H1 (cell line): ENCODE measurements at regions not wholly inside any gene's neighbourhood (a gene's known extent, or its start where the extent isn't known, plus 50 kb on each side); places are given as distances from the start of the nearest gene placed in this dataset.

ENCODE experiments used
- CTCF ChIA-PET: fragments of 300-600 bp; sonication (Branson Sonifier 250); formaldehyde crosslinking; loops from one replicate; lab custom pipeline; 2021; ENCODE audit not compliant: partially characterized antibody; lab: Charles Lee
- POLR2A ChIA-PET: fragments of 300-600 bp; sonication (Branson Sonifier 250); formaldehyde crosslinking; loops from one replicate; lab custom pipeline; 2021; ENCODE audit warnings: inconsistent platforms; ENCODE audit not compliant: partially characterized antibody; lab: Charles Lee
- DNase-seq, 2 experiments: peaks; one replicate each; pipeline versions ENCODE4 v3.0.0 to v3.0.0-alpha.2; 2010 to 2022; ENCODE audit warnings: low spot score in 2 of 2, low read depth in 1 of 2, mixed read lengths in 1 of 2
- FAIRE-seq: peaks from 2 replicates; lab custom pipeline; 2011; peaks lifted over from hg19 to GRCh38; lab: Jason Lieb, UNC
- H2AFZ ChIP-seq: 2 replicates; pipeline ENCODE4 v1.8.1; 2012; ENCODE audit warnings: low read length, inconsistent platforms
- H2AK5ac ChIP-seq: 2 replicates; pipeline ENCODE4 v1.6.1; 2013; ENCODE audit warnings: low read depth, low read length
- H2BK120ac ChIP-seq: replicated peaks from 2 replicates; pipeline ENCODE3; 2013; ENCODE audit warnings: low read depth, low read length, inconsistent platforms
- H2BK12ac ChIP-seq: 2 replicates; pipeline ENCODE4 v1.6.1; 2013; ENCODE audit warnings: low read depth, low read length
- H2BK15ac ChIP-seq: 2 replicates; pipeline ENCODE4 v1.6.1; 2013; ENCODE audit warnings: low read length
- H2BK20ac ChIP-seq: 2 replicates; pipeline ENCODE4 v1.6.1; 2013; ENCODE audit warnings: low read length
- H2BK5ac ChIP-seq: 2 replicates; pipeline ENCODE4 v1.6.1; 2013; ENCODE audit warnings: low read depth, low read length
- H3K14ac ChIP-seq: 2 replicates; pipeline ENCODE4 v1.6.1; 2013; ENCODE audit warnings: inconsistent platforms; ENCODE audit not compliant: insufficient read length
- H3K18ac ChIP-seq: 2 replicates; pipeline ENCODE4 v1.6.1; 2013; ENCODE audit warnings: low read length; ENCODE audit errors: extremely low read depth
- H3K23ac ChIP-seq: 2 replicates; pipeline ENCODE4 v1.6.1; 2013; ENCODE audit warnings: inconsistent platforms; ENCODE audit not compliant: insufficient read length
- H3K23me2 ChIP-seq: 2 replicates; pipeline ENCODE4 v1.6.1; 2013; ENCODE audit warnings: low read depth, low read length
- H3K27ac ChIP-seq: 2 replicates; pipeline ENCODE4 v1.6.1; 2011; ENCODE audit warnings: low read depth, low read length, inconsistent platforms
- H3K27me3 ChIP-seq, 4 experiments: replicated peaks in 1 of 4; 1 replicate in 1 of 4; 2 replicates in 3 of 4; pipeline versions ENCODE4 v1.6.1 to v1.8.1; 2011 to 2013; ENCODE audit warnings: low read length in 3 of 4, mild to moderate bottlenecking in 3 of 4, inconsistent platforms in 2 of 4, mixed read lengths in 2 of 4, moderate library complexity in 1 of 4; ENCODE audit not compliant: control insufficient read depth in 3 of 4, insufficient read depth in 3 of 4; ENCODE audit errors: extremely low read depth in 1 of 4
- H3K36me3 ChIP-seq, 4 experiments: 2 replicates each; pipeline versions ENCODE4 v1.6.1 to v1.8.1; 2011 to 2013; ENCODE audit warnings: mild to moderate bottlenecking in 4 of 4, low read length in 3 of 4, moderate library complexity in 2 of 4, control low read depth in 1 of 4, inconsistent platforms in 1 of 4; ENCODE audit not compliant: insufficient read depth in 4 of 4, control insufficient read depth in 2 of 4
- H3K4ac ChIP-seq: replicated peaks from 2 replicates; pipeline ENCODE3; 2013; ENCODE audit warnings: low read length, low read depth, mixed read lengths, inconsistent platforms; ENCODE audit not compliant: insufficient read length
- H3K4me1 ChIP-seq, 4 experiments: replicated peaks in 1 of 4; 1 replicate in 1 of 4; 2 replicates in 3 of 4; pipeline versions ENCODE4 v1.6.1 to v1.8.1; 2011 to 2013; ENCODE audit warnings: low read length in 3 of 4, inconsistent platforms in 2 of 4, mixed read lengths in 1 of 4; ENCODE audit not compliant: insufficient read depth in 4 of 4, control insufficient read depth in 3 of 4
- H3K4me2 ChIP-seq, 2 experiments: 2 replicates each; pipeline versions ENCODE4 v1.6.1 to v1.8.1; 2011 to 2013; ENCODE audit warnings: low read depth in 2 of 2, low read length in 2 of 2, control low read depth in 1 of 2, inconsistent platforms in 1 of 2, mild to moderate bottlenecking in 1 of 2; ENCODE audit not compliant: insufficient read depth in 1 of 2
- H3K4me3 ChIP-seq, 4 experiments: fragments of 200-600, 300-600 bp in 1 of 4; sonication (generic), shearing (Covaris generic), sonication (Bioruptor Twin) in 1 of 4; 2 replicates each; pipeline versions ENCODE4 v1.5.1 to v1.8.1; 2011 to 2016; ENCODE audit warnings: low read length in 4 of 4, low read depth in 3 of 4, control low read depth in 2 of 4, inconsistent platforms in 2 of 4, mild to moderate bottlenecking in 2 of 4, mixed read lengths in 1 of 4, moderate library complexity in 1 of 4; ENCODE audit not compliant: insufficient read depth in 2 of 4; ENCODE audit errors: extremely low read depth in 1 of 4
- H3K56ac ChIP-seq: replicated peaks from 2 replicates; pipeline ENCODE3; 2013; ENCODE audit warnings: low read depth, mild to moderate bottlenecking, mixed read lengths, low read length, inconsistent platforms; ENCODE audit not compliant: insufficient read length
- H3K79me1 ChIP-seq: 2 replicates; pipeline ENCODE4 v1.6.1; 2013; ENCODE audit warnings: low read depth, low read length, control low read depth
- H3K79me2 ChIP-seq, 2 experiments: 2 replicates each; pipeline versions ENCODE4 v1.6.1 to v1.8.1; 2012 to 2013; ENCODE audit warnings: low read length in 2 of 2, mild to moderate bottlenecking in 2 of 2, inconsistent platforms in 1 of 2; ENCODE audit not compliant: insufficient read depth in 2 of 2, control insufficient read depth in 1 of 2
- H3K9ac ChIP-seq, 4 experiments: replicated peaks in 1 of 4; 1 replicate in 1 of 4; 2 replicates in 3 of 4; pipeline versions ENCODE4 v1.6.1 to v1.8.1; 2011 to 2013; ENCODE audit warnings: low read depth in 3 of 4, low read length in 3 of 4, control low read depth in 2 of 4, mild to moderate bottlenecking in 2 of 4, moderate library complexity in 2 of 4, inconsistent platforms in 1 of 4; ENCODE audit errors: extremely low read depth in 1 of 4
- H3K9me3 ChIP-seq, 2 experiments: 2 replicates each; pipeline versions ENCODE4 v1.6.1 to v1.8.1; 2012 to 2013; ENCODE audit warnings: mild to moderate bottlenecking in 2 of 2, moderate library complexity in 2 of 2, control low read depth in 1 of 2, inconsistent platforms in 1 of 2, low read depth in 1 of 2, low read length in 1 of 2, mixed read lengths in 1 of 2; ENCODE audit not compliant: insufficient read depth in 2 of 2
- H4K20me1 ChIP-seq, 2 experiments: replicated peaks in 1 of 2; 2 replicates each; pipeline versions ENCODE3 to v1.8.1; 2011 to 2013; ENCODE audit warnings: inconsistent platforms in 2 of 2, low read length in 2 of 2, mild to moderate bottlenecking in 1 of 2; ENCODE audit not compliant: insufficient read depth in 2 of 2, control insufficient read depth in 1 of 2
- H4K5ac ChIP-seq: 2 replicates; pipeline ENCODE4 v1.6.1; 2013; ENCODE audit warnings: low read length, low read depth, mixed read lengths, inconsistent platforms; ENCODE audit not compliant: insufficient read length
- H4K8ac ChIP-seq: 2 replicates; pipeline ENCODE4 v1.8.0; 2013; ENCODE audit warnings: mild to moderate bottlenecking, moderate library complexity, low read length, inconsistent platforms; ENCODE audit not compliant: insufficient read depth; ENCODE audit errors: extremely low read depth
- H4K91ac ChIP-seq: replicated peaks from 2 replicates; pipeline ENCODE3; 2013; ENCODE audit warnings: low read length, mixed read lengths, inconsistent platforms; ENCODE audit not compliant: insufficient read length
- BCL11A ChIP-seq, 2 experiments: IDR thresholded peaks; one replicate each; pipeline ENCODE4 v1.6.1; 2011; ENCODE audit warnings: low read depth in 2 of 2, low read length in 2 of 2, mild to moderate bottlenecking in 2 of 2
- CEBPB ChIP-seq: IDR thresholded peaks from 2 replicates; pipeline ENCODE4 v1.6.1; 2012; ENCODE audit warnings: low read depth, low read length
- CREB1 ChIP-seq: IDR thresholded peaks from 2 replicates; pipeline ENCODE4 v1.6.1; 2012; ENCODE audit warnings: inconsistent platforms
- CTBP2 ChIP-seq: IDR thresholded peaks from 2 replicates; pipeline ENCODE4 v1.7.0; 2011; ENCODE audit warnings: borderline replicate concordance, mild to moderate bottlenecking, moderate library complexity, mixed read lengths, low read length; ENCODE audit not compliant: insufficient read depth, insufficient read length
- FOSL1 ChIP-seq: IDR thresholded peaks from 2 replicates; pipeline ENCODE4 v1.6.1; 2011; ENCODE audit warnings: mild to moderate bottlenecking, low read depth, low read length, moderate library complexity; ENCODE audit not compliant: insufficient read depth
- GTF2F1 ChIP-seq: IDR thresholded peaks from 2 replicates; pipeline ENCODE4 v1.6.1; 2012; ENCODE audit warnings: low read depth, low read length, improper control_type of control experiment, borderline replicate concordance
- HDAC2 ChIP-seq, 2 experiments: fragments of 300-600 bp in 1 of 2; sonication (generic) in 1 of 2; IDR thresholded peaks; 2 replicates each; pipeline ENCODE4 v1.6.1; 2011 to 2012; ENCODE audit warnings: low read depth in 2 of 2, low read length in 2 of 2, mild to moderate bottlenecking in 2 of 2, moderate library complexity in 2 of 2, borderline replicate concordance in 1 of 2, inconsistent platforms in 1 of 2
- JUN ChIP-seq: IDR thresholded peaks from 2 replicates; pipeline ENCODE4 v1.6.1; 2011; ENCODE audit warnings: low read depth, mild to moderate bottlenecking, improper control_type of control experiment, low read length
- MAX ChIP-seq: IDR thresholded peaks from 2 replicates; pipeline ENCODE4 v1.6.1; 2012; ENCODE audit warnings: inconsistent platforms
- POLR2A ChIP-seq, 2 experiments: IDR thresholded peaks; 1 replicate in 1 of 2; 2 replicates in 1 of 2; pipeline ENCODE4 v1.6.1; 2011; ENCODE audit warnings: low read depth in 2 of 2, low read length in 2 of 2, mild to moderate bottlenecking in 2 of 2; ENCODE audit errors: control extremely low read depth in 1 of 2
- POU5F1 ChIP-seq: IDR thresholded peaks from 2 replicates; pipeline ENCODE4 v1.6.1; 2011; ENCODE audit warnings: low read depth, mild to moderate bottlenecking, low read length, moderate library complexity
- RFX5 ChIP-seq: IDR thresholded peaks from 2 replicates; pipeline ENCODE4 v1.6.1; 2011; ENCODE audit warnings: low read depth, low read length, improper control_type of control experiment, borderline replicate concordance
- SAP30 ChIP-seq: fragments of 300-600 bp; sonication (generic); IDR thresholded peaks from 2 replicates; pipeline ENCODE4 v1.7.1; 2012; ENCODE audit warnings: low read length, moderate library complexity, mild to moderate bottlenecking, inconsistent platforms; ENCODE audit not compliant: insufficient read depth, insufficient replicate concordance
- SP2 ChIP-seq: IDR thresholded peaks from 2 replicates; pipeline ENCODE4 v1.6.1; 2012; ENCODE audit warnings: mild to moderate bottlenecking, low read length, inconsistent platforms
- SRF ChIP-seq: IDR thresholded peaks from 2 replicates; pipeline ENCODE4 v1.6.1; 2011; ENCODE audit warnings: mild to moderate bottlenecking, low read depth, low read length, moderate library complexity
- WGBS, 2 experiments: shearing (Covaris generic) in 1 of 2; methylation state at CpG; one replicate each; pipeline versions ENCODE4 v1.1.6 to v1.1.7; 2013 to 2015; ENCODE audit warnings: low lambda C conversion rate in 2 of 2, mixed read lengths in 2 of 2, inconsistent platforms in 1 of 2, low coverage in 1 of 2, missing lambda C conversion rate in 1 of 2; ENCODE audit not compliant: insufficient replicate concordance in 2 of 2, insufficient coverage in 1 of 2, insufficient read length in 1 of 2; ENCODE audit errors: extremely low coverage in 1 of 2, missing lambda C conversion rate in 1 of 2; 5-methylcytosine and 5-hydroxymethylcytosine counted together

GRCh38 chr6:113636357-113636824 is 220.8 kb upstream of the MARCKS start:
- Histone ChIP-seq H2BK5ac (no peak overlapping the region), H3K27me3 (no peaks in the 10 kb centered on the region), H3K9me3 (no peaks in the 10 kb centered on the region), H3K36me3 (no peaks in the 10 kb centered on the region), H3K4ac (no peak overlapping the region), H4K5ac (no peak overlapping the region), H3K23me2 (no peaks in the 10 kb centered on the region), H3K27ac (no peak overlapping the region), H3K23ac (no peak overlapping the region), H3K56ac (no peak overlapping the region), H2BK20ac (no peak overlapping the region), H3K9ac (no peak overlapping the region), H3K18ac (no peak overlapping the region), H2BK15ac (no peak overlapping the region), H3K4me2 (no peak overlapping the region), H2AK5ac (no peak overlapping the region), H3K79me2 (no peaks in the 10 kb centered on the region), H2BK12ac (no peak overlapping the region), H2BK120ac (no peak overlapping the region), H4K8ac (no peak overlapping the region), H2AFZ (no peak overlapping the region), H3K14ac (no peak overlapping the region), H3K4me1 (no peaks in the 10 kb centered on the region), H3K79me1 (no peaks in the 10 kb centered on the region), H4K91ac (no peak overlapping the region), H4K20me1 (no peaks in the 10 kb centered on the region), H3K4me3 (no peak overlapping the region)
- POLR2A ChIA-PET: no interaction called here
- FAIRE-seq (no peak), DNase-seq (no peak)
- CTCF ChIA-PET: interaction anchor here (0.7 to 1.2 kb wide), 2 partner anchors 22 to 28 kb away, joined by 4 read pairs; no protein-coding TSS in a partner anchor
- WGBS, 2 experiments: 93% methylated on average over 1 of the region's 1 CpG; no CpG with 5 or more reads in 1 of the 2 experiments
- TF ChIP-seq CTBP2 (no peak), POLR2A (IDR thresholded peaks at IDR 0.05; ENCODE audit: control extremely low read depth in 1 of 2, low read depth in 2 of 2, low read length in 2 of 2) (no peak), JUN (no peak), SRF (no peak), BCL11A (IDR thresholded peaks at IDR 0.05; ENCODE audit: low read depth in 2 of 2, low read length in 2 of 2) (no peak), FOSL1 (no peak), CEBPB (no peak), SAP30 (no peak), HDAC2 (IDR thresholded peaks at IDR 0.05; ENCODE audit: borderline replicate concordance in 1 of 2, low read depth in 2 of 2, low read length in 2 of 2) (no peak), GTF2F1 (no peak), POU5F1 (no peak), SP2 (no peak), MAX (no peak), RFX5 (no peak), CREB1 (no peak)
